CD4-positive, alpha-beta T cell (primary cell): ENCODE measurements at regions not wholly inside any gene's neighbourhood (a gene's known extent, or its start where the extent isn't known, plus 50 kb on each side); places are given as distances from the start of the nearest gene placed in this dataset.

Experiments used
- ATAC-seq: fragments of 200-7000 bp; cut with Tn5 transposase; one replicate; pipeline ENCODE4 v1.10.0; 2022; ENCODE audit warnings: mild to moderate bottlenecking; ENCODE audit not compliant: poor library complexity
- CTCF ChIA-PET: fragments of 350-600 bp; sonication (Branson Sonifier 250); formaldehyde crosslinking; loops from one replicate; lab custom pipeline; 2021; ENCODE audit warnings: antibody characterized with exemption, inconsistent platforms; lab: Charles Lee
- POLR2A ChIA-PET: fragments of 350-600 bp; sonication (Branson Sonifier 250); formaldehyde crosslinking; loops from one replicate; lab custom pipeline; 2021; ENCODE audit warnings: antibody characterized with exemption, inconsistent platforms; lab: Charles Lee
- DNase-seq, 14 experiments: peaks; one replicate each; pipeline ENCODE4 v3.0.0-alpha.2; 2013 to 2020; ENCODE audit warnings: mixed read lengths in 2 of 14
- H3K27ac ChIP-seq, 2 donors: one replicate each; pipeline versions ENCODE4 v1.5.1 to v1.7.0; 2013; ENCODE audit warnings: low read length in 2 of 2, low read depth in 1 of 2, mild to moderate bottlenecking in 1 of 2
- H3K27me3 ChIP-seq, 2 experiments: 1 replicate in 1 of 2; 2 replicates in 1 of 2; pipeline versions ENCODE4 v1.6.1 to v1.7.0; 2013; ENCODE audit warnings: low read length in 2 of 2, control low read depth in 1 of 2, mild to moderate bottlenecking in 1 of 2, moderate library complexity in 1 of 2; ENCODE audit not compliant: insufficient read depth in 2 of 2, control insufficient read depth in 1 of 2
- H3K36me3 ChIP-seq: one replicate; pipeline ENCODE4 v1.6.1; 2013; ENCODE audit warnings: low read length, control low read depth; ENCODE audit not compliant: insufficient read depth
- H3K4me1 ChIP-seq: one replicate; pipeline ENCODE4 v1.6.1; 2013; ENCODE audit warnings: low read length, control low read depth; ENCODE audit not compliant: insufficient read depth
- H3K4me3 ChIP-seq: one replicate; pipeline ENCODE4 v1.5.1; 2013; ENCODE audit warnings: mild to moderate bottlenecking, low read length, moderate library complexity
- H3K9me3 ChIP-seq, 2 experiments: 1 replicate in 1 of 2; 2 replicates in 1 of 2; pipeline versions ENCODE4 v1.6.1 to v1.7.0; 2013; ENCODE audit warnings: low read length in 2 of 2, mild to moderate bottlenecking in 2 of 2, control low read depth in 1 of 2, moderate library complexity in 1 of 2; ENCODE audit not compliant: control insufficient read depth in 1 of 2, insufficient read depth in 1 of 2
- H3K27ac Mint-ChIP-seq: one replicate; pipeline ENCODE4 v1.8.0; 2020; ENCODE audit warnings: mixed read lengths
- H3K27me3 Mint-ChIP-seq: one replicate; pipeline ENCODE4 v1.8.0; 2021; ENCODE audit warnings: mixed read lengths
- H3K36me3 Mint-ChIP-seq: one replicate; pipeline ENCODE4 v1.8.0; 2021; ENCODE audit warnings: low read depth, mixed read lengths
- H3K4me1 Mint-ChIP-seq: one replicate; pipeline ENCODE4 v1.8.0; 2021; ENCODE audit warnings: low read depth, mixed read lengths
- H3K4me3 Mint-ChIP-seq: one replicate; pipeline ENCODE4 v1.8.0; 2020; ENCODE audit warnings: mild to moderate bottlenecking, mixed read lengths
- H3K9me3 Mint-ChIP-seq: one replicate; pipeline ENCODE4 v1.8.0; 2020; ENCODE audit warnings: mixed read lengths
- CTCF ChIP-seq: fragments of 200-600 bp; IDR thresholded peaks from one replicate; pipeline ENCODE4 v1.8.0; 2022; ENCODE audit warnings: antibody characterized with exemption, mild to moderate bottlenecking
- intact Hi-C, 2 experiments: fragments of 100-400 bp; cut with DNase I in 1 of 2; cut with micrococcal nuclease in 1 of 2; formaldehyde crosslinking; loops; one replicate each; pipeline versions ENCODE4 v1.15.1 to v1.9.0; 2023 to 2025; cut with DNase I, micrococcal nuclease

- no peak overlapping the region for H3K27ac Mint-ChIP-seq
- no peaks in the 10 kb centered on the region for H3K9me3 Mint-ChIP-seq
- H3K27me3 Mint-ChIP-seq: peaks cover 43% of the 10 kb centered on the region
- TF ChIP-seq CTCF: peak; percentile 85
- no peak overlapping the region for H3K4me3 Mint-ChIP-seq
- Histone ChIP-seq H3K27me3 (peaks cover 4 to 10% of the 10 kb centered on the region in 2 experiments), H3K36me3 (no peaks in the 10 kb centered on the region), H3K27ac (no peak overlapping the region), H3K4me1 (peaks cover 3% of the 10 kb centered on the region), H3K4me3 (no peak overlapping the region), H3K9me3 (peaks cover 0 to 15% of the 10 kb centered on the region in 2 experiments)
- intact Hi-C loops: loop anchor here in 1 of 2 experiments (5.0 kb wide), 1 partner anchor 422 kb away; no protein-coding TSS in a partner anchor
- no peaks in the 10 kb centered on the region for H3K36me3 Mint-ChIP-seq
- ChIA-PET POLR2A (no interaction called here), CTCF (interaction anchor here (0.6 to 1.2 kb wide), 3 partner anchors 10 to 352 kb away, joined by 3 read pairs; no protein-coding TSS in a partner anchor)
- ATAC-seq (no peak), DNase-seq (peak; percentile 17 to 71 (median 46))
- no peaks in the 10 kb centered on the region for H3K4me1 Mint-ChIP-seq
These were observed 522.3 kb downstream of the BRD1 start for GRCh38 chr22:49305214-49305965.

GRCh38 chr22:49303781-49304461 is 523.8 kb downstream of the BRD1 start:
- DNase-seq: peak in 1 of 14 experiments; percentile 28
- Histone ChIP-seq H3K27me3 (peaks cover 4 to 10% of the 10 kb centered on the region in 2 experiments), H3K9me3 (peaks cover 0 to 24% of the 10 kb centered on the region in 2 experiments), H3K4me1 (peaks cover 3% of the 10 kb centered on the region), H3K36me3 (no peaks in the 10 kb centered on the region), H3K4me3 (no peak overlapping the region), H3K27ac (no peak overlapping the region)
- CTCF ChIA-PET: no interaction called here
- POLR2A ChIA-PET: no interaction called here
- TF ChIP-seq CTCF: no peak
- Mint-ChIP-seq H3K27me3 (peaks cover 33% of the 10 kb centered on the region), H3K4me1 (no peaks in the 10 kb centered on the region), H3K4me3 (no peak overlapping the region), H3K27ac (no peak overlapping the region), H3K9me3 (no peaks in the 10 kb centered on the region), H3K36me3 (no peaks in the 10 kb centered on the region)
- intact Hi-C loops: no loop called here
- ATAC-seq: no peak

- no peak for TF ChIP-seq CTCF
- Histone ChIP-seq H3K9me3 (peaks cover 0 to 32% of the 10 kb centered on the region in 2 experiments), H3K27me3 (peaks cover 4 to 10% of the 10 kb centered on the region in 2 experiments), H3K4me1 (peaks cover 3% of the 10 kb centered on the region), H3K36me3 (no peaks in the 10 kb centered on the region), H3K27ac (no peak overlapping the region), H3K4me3 (no peak overlapping the region)
- Mint-ChIP-seq H3K4me3 (no peak overlapping the region), H3K9me3 (no peaks in the 10 kb centered on the region), H3K4me1 (no peaks in the 10 kb centered on the region), H3K27me3 (peaks cover 26% of the 10 kb centered on the region), H3K27ac (no peak overlapping the region), H3K36me3 (no peaks in the 10 kb centered on the region)
- intact Hi-C loops: no loop called here
- ATAC-seq (no peak), DNase-seq (peak in 1 of 14 experiments; percentile 22)
- ChIA-PET CTCF (no interaction called here), POLR2A (no interaction called here)
These were observed 524.5 kb downstream of the BRD1 start for GRCh38 chr22:49303061-49303735.
